Uterus (tissue), 2 donors: ENCODE measurements at regions not wholly inside any gene's neighbourhood (a gene's known extent, or its start where the extent isn't known, plus 50 kb on each side); places are given as distances from the start of the nearest gene placed in this dataset.

Experiments used
- CTCF ChIP-seq, 4 experiments: fragments of 200-600 bp in 2 of 4; fragments of 450-650 bp in 2 of 4; sonication (generic) in 2 of 4; IDR thresholded peaks; one replicate each; pipeline ENCODE4 v1.5.1; 2016 to 2019; ENCODE audit warnings: antibody characterized with exemption in 4 of 4, mild to moderate bottlenecking in 2 of 4, moderate library complexity in 1 of 4
- POLR2A ChIP-seq, 2 donors: fragments of 450-650 bp; IDR thresholded peaks; one replicate each; pipeline ENCODE4 v1.6.1; 2016; ENCODE audit warnings: antibody characterized with exemption in 2 of 2, mild to moderate bottlenecking in 1 of 2, moderate library complexity in 1 of 2

DNA sequence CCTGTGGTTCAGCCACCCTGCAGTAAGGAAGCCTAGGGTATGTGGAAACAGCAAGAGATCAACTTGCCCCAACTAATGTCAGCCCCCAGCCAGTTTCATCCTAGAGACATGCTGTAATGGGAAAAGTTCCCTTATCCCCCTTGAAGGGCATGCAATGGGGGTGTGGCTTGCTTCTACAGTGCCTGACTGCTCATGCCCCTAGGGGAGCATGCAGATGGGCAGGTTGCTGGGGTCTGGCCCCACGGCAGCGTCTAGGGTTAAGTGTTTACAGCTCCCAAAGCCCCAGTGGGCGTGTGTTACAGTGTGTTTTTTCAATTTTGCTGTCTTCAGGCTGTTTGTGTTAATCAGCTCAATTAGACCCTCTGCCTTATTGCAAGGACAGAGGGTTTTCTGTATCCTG lies 1105.9 kb downstream of the AMY1C start:
- TF ChIP-seq CTCF (IDR thresholded peaks at IDR 0.05), result no peak
- TF ChIP-seq POLR2A (IDR thresholded peaks at IDR 0.05), result no peak
